LoVo (cell line): ENCODE measurements at regions not wholly inside any gene's neighbourhood (a gene's known extent, or its start where the extent isn't known, plus 50 kb on each side); places are given as distances from the start of the nearest gene placed in this dataset.

Experiments
- DNase-seq: peaks from one replicate; pipeline ENCODE4 v3.0.0-alpha.2; 2016; ENCODE audit warnings: low spot score

- no peak for DNase-seq
Observed at GRCh38 chr5:2492476-2492875, 259.0 kb downstream of the IRX2 start.

DNA sequence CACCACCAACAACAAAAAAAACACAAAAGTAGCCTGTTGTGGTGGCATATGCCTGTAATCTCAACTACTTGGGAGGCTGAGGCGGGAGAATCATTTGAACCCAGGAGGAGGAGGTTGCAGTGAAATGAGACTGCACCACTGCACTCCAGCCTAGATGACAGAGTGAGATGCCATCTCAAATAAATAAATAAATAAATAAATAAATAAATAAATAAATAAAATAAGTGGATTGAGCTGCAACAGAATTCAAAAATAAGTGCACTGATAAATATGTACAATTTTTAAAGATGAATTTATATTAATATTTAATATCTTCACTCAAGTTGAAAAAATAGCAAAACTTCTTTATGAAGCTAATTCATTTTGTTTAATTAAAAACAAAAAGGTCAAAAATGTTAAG, 259.6 kb downstream of the IRX2 start:
- DNase-seq = no peak

- no peak for DNase-seq
Observed at GRCh38 chr5:2489306-2489705, 262.2 kb downstream of the IRX2 start.

DNA sequence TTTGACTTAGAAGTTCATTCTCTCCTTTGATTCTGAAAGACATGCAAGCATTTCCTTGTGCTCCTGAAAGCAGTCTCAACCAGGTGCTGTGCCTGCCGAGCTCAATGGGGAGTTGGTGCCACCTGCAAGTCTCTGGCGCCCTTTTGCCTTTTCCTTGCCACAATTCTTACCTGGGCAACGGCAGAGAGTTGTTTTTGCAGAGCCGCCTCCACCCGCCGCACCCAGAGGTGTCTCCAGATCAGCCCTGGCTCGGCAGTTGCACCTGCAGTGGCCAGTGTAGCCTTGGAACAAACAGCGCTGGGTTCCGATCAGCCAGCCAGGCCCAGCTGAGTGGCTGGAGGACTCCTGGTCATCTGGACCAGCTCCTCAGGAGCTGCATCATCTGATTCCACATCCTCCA, 262.9 kb downstream of the IRX2 start:
- no peak for DNase-seq

GRCh38 chr5:2487152-2487763, 264.2 kb downstream of the IRX2 start:
- DNase-seq = no peak

DNA sequence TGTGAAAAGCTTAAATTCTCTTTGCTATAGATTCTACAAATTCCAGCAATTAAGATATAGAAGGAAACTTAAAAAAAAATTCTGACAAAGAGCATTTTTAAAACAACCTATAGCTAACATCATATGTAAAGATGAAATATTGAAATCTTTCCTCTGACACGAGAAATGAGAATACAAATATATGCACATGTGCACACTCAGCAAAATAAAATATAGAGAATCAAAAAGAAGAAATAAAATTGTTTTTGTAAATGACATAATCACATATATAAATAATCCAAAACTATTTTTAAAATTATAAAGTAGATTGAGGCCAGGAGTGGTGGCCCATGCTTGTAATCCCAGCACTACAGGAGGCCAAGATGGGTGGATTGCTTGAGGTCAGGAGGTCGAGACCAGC, 265.1 kb downstream of the IRX2 start:
- DNase-seq = no peak

GRCh38 chr5:2482778-2483177, 268.7 kb downstream of the IRX2 start:
- no peak for DNase-seq

GRCh38 chr5:2480871-2481270, 270.6 kb downstream of the IRX2 start:
- no peak for DNase-seq

DNA sequence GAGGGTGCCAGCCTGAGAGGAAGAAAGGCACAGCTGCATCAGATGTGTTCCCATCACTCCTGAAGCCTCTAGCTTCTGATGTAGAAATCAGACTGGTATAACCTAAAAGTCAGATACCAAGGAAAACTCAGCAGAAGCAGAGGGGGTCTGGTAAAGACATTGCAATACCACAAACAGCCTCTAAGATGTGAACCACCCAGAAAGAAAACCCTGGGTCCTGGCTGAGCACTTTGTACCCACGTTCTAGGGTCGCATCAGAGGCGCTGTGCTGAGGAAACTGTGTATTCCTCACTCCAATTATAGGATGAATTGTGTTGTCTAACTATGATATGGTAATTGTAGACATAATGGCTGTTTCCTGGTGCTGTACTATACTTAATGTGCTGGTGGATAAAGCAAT, 275.6 kb downstream of the IRX2 start:
- DNase-seq = no peak

DNA sequence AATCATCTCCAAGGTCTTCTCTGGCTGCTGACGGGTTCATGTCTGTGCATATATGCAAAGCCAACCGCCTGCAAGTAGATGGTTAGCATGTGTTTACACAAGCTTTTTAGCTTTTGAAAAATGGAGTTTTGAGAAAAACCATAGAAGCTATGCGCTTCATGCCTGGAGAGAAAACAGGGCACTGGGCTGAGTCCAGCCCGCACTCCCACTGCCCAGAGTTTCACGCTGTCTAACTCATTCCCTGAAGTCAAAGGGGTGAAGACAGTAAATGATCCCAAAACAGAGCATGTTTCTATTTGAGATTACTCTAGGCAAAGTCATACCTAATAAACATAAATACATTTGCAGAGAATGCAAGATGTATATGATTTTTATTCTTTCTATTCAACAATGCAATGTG, 278.8 kb downstream of the IRX2 start:
- DNase-seq = no peak

- DNase-seq = no peak
Observed at GRCh38 chr5:2471152-2471879, 280.2 kb downstream of the IRX2 start.

DNA sequence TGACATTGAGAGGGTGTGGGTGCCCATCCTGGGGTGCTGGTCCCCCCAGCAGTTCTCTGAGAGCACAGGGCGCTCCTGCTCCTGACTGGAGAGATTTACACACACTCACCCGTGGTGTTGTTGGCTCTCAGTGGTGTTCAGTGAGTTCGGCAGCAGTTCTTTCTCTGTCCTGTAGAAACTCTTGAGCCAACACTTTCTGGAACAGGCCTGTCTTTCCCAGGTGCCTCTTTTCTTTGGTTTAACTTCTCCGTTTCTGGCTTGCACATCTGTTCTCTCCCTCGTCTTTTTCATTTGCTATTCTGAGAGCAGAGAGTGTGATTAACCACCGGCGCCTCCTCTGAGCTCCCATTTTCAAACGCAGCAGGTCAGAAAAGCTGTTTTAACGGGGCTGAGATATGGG, 284.5 kb downstream of the IRX2 start:
- DNase-seq = no peak

DNA sequence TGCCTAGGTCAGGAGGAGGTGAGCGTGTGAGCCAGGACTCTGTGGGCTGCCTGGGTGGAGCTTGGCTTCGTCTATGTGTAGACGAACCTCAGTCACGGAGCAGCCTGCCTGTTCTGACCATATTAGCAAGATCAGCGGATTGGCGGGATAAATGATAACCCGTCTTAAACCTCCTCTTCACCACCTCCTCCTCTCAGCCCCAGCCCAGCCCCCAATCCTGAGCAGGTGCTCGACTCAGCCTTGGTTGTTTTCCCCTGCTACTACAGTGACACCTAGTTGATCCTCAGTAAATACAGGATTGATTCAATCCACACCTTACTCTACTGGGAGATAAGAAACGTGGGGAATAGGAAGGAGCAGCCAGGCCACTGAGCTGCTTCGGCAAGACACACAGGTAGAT, 286.1 kb downstream of the IRX2 start:
- DNase-seq = no peak

DNA sequence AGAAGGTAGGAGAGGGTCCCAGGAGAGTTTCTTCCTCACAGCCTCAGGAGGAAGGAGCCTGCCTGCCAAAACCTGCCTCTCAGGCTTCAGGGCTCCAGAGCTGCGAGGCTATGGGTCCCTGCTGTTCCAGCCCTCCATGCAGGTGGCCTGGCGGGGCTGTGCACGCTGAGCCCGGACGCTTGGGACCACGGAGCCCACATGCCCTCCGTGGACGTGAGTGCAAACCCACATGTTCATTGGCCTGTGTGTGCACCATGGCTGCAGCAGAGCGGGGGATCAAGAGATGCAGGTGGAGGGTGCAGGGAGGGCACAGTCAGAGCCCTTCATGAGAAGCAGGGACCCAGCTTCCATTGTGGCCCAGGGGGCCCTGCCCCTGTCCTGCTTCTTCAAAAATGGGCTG, 287.3 kb downstream of the IRX2 start:
- no peak for DNase-seq

- no peak for DNase-seq
Observed at GRCh38 chr5:2461701-2462691, 289.5 kb downstream of the IRX2 start.

- DNase-seq = no peak
Observed at GRCh38 chr5:2460098-2460497, 291.4 kb downstream of the IRX2 start.

- DNase-seq = no peak
Observed at GRCh38 chr5:2459251-2459650, 292.2 kb downstream of the IRX2 start.

GRCh38 chr5:2455878-2456277, 295.6 kb downstream of the IRX2 start:
- no peak for DNase-seq

DNA sequence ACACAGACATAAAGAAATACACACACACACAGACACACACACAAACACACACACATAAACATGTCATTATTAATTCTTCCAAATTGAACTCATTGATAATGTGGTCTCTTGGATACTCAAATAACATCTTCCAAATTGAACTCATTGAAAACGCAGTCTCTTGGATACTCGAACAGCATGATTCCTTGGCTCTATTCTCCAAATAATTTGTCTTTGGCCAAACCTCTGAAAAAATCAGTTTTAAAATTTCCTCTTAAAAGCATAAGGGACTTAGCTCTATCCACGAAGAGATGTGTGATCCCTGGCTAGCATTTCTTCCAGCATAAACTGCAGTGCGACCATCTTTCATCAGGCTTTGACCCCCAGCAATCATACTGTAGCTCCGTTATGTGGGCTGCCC, 296.6 kb downstream of the IRX2 start:
- no peak for DNase-seq

DNA sequence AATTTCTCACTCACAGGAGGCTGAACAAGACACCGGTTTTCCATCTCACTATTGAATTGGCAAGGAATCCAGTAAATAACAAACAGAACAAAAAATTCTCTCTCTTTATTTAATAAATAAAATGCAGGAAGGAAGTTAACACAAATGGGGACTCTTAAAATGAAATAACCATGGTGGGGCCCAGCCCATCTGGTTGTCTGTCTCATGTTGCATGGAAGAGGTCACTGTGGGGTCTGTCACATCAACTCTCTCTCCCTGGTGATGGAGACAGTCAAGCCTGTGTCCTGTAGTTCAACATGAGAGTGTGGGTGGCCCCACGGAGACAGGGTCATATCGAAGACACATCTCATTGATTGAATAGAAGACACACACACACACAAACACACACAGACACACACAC, 297.7 kb downstream of the IRX2 start:
- no peak for DNase-seq

DNA sequence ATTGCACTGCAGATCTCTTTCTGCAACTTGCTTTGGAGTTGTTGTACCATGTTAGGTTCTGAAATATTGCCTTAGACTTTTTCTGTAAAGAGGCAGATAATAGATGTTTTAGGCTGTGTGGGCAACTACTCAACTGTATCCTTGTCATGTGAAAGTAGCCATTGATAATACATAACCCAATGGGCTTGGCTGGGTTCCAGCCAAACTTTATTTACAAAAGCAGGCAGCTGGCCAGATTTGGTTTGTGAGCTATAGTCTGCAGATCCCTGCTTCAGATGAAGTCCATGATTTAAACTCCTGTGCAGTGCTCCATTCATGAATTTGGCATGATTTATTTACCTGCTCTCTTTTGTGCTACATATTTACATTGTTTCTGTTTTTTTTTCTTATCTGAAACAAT, 300.4 kb downstream of the IRX2 start:
- no peak for DNase-seq

DNA sequence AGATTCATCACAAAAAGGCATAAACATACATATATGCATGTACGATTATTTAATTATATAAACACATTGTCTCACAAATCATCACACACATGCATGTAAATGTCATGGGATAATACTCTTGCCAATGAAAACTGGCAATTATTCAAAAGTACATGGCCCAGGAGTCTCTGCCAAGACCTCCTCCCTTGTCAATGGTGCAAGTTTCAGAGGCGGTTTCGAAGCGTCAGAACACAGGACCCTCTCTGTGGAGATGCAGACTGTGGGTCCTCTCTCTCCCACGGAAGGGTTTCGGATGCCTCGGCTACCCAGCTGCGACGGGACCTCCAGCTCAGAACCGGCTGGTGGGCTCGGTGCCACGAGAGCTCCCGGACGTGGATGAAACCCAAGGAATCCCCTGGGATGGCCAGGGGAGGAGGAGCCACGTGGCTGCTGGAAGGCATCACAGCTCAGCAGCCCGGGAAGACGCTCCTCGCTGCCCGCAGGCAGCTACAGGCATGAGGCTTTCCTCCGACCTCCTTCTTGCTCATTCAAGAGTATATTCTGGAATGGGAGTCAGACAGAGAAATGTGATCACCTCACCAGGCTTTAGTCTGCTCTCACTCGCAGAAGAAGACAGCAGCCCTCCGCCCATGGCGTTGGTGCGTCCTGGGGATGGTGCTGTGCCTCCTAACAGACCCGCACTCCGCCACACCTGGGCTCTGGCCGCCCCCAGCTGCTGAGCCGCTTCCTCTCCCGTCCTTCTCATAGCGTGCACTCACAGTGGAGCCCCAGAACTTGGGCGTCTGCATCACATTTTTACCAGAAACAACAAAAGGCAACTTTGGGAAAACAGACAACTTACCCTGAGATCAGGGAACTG, 308.8 kb downstream of the IRX2 start:
- no peak for DNase-seq
